ENCODE measurements at regions not wholly inside any gene's neighbourhood (a gene's known extent, or its start where the extent isn't known, plus 50 kb on each side); places are given as distances from the start of the nearest gene placed in this dataset.

DNA sequence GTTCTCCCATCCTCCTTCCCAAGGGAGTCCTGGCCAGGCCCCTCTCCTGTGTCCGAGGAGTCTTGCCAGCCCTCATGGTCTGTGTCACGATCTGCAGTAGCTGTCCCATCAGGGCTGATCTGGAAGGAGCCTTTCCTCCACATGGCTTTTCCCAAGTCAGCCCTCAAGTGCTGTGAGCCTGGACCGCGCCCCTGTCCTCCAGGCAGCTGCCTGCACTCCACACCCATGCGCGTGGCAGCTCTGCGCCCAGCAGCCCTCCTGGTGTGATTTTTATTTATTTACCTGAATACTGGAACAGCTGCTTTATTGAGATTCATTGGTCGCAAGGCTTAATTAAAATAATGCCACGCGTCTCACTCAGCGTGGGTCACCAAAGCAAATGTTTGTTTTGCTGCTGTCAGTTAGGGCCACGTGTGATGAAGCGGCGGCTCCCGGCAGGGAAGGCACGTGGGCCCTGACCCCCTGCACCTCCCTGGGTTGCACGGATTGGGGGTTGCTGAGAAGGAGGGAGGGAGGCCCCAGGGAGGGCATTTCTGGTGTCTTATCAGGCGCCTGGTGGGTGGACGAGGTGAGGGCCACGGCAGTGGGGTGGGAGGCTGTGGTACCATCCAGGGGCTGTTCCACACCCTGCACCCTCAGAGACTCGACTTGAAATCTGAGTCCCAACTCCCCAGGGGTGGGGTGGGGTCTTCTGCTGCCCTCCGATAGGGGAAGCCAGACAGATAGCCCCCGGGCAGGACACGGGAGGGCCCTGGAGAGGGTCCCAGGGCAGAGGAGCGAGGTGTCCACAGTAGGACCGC, 206.3 kb upstream of the C14orf180 start (continued):
- TF ChIP-seq KLF7 (tag by site-specific recombination; IDR thresholded peaks at IDR 0.05; ENCODE audit: borderline replicate concordance) (peak; percentile 74; the same call in 1 of the 2 replicates), HOXD13 (CRISPR knock-in tag; IDR thresholded peaks at IDR 0.05; ENCODE audit: borderline replicate concordance) (no peak), KLF17 (tag by site-specific recombination; IDR thresholded peaks at IDR 0.05) (peak; percentile 91), ZNF654 (tag by site-specific recombination; IDR thresholded peaks at IDR 0.05; ENCODE audit: low read depth) (no peak), ZNF510 (tag by site-specific recombination; IDR thresholded peaks at IDR 0.05; ENCODE audit: insufficient replicate concordance) (no peak), SP7 (tag by site-specific recombination; IDR thresholded peaks at IDR 0.05) (0 out of 2 replicates have a peak, but pooled peaks have one; percentile 32), ZIC2 (tag by site-specific recombination; IDR thresholded peaks at IDR 0.05) (peak; percentile 100), ZNF341 (tag by site-specific recombination; IDR thresholded peaks at IDR 0.05; ENCODE audit: low read depth) (peak; percentile 84), ZNF645 (tag by site-specific recombination; IDR thresholded peaks at IDR 0.05) (0 out of 2 replicates have a peak, but pooled peaks have one; percentile 64)
- TF ChIP-seq, protein P1, sequence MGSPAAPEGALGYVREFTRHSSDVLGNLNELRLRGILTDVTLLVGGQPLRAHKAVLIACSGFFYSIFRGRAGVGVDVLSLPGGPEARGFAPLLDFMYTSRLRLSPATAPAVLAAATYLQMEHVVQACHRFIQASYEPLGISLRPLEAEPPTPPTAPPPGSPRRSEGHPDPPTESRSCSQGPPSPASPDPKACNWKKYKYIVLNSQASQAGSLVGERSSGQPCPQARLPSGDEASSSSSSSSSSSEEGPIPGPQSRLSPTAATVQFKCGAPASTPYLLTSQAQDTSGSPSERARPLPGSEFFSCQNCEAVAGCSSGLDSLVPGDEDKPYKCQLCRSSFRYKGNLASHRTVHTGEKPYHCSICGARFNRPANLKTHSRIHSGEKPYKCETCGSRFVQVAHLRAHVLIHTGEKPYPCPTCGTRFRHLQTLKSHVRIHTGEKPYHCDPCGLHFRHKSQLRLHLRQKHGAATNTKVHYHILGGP (tag by site-specific recombination; IDR thresholded peaks at IDR 0.05): 0 out of 2 replicates have a peak, but pooled peaks have one; percentile 39

DNA sequence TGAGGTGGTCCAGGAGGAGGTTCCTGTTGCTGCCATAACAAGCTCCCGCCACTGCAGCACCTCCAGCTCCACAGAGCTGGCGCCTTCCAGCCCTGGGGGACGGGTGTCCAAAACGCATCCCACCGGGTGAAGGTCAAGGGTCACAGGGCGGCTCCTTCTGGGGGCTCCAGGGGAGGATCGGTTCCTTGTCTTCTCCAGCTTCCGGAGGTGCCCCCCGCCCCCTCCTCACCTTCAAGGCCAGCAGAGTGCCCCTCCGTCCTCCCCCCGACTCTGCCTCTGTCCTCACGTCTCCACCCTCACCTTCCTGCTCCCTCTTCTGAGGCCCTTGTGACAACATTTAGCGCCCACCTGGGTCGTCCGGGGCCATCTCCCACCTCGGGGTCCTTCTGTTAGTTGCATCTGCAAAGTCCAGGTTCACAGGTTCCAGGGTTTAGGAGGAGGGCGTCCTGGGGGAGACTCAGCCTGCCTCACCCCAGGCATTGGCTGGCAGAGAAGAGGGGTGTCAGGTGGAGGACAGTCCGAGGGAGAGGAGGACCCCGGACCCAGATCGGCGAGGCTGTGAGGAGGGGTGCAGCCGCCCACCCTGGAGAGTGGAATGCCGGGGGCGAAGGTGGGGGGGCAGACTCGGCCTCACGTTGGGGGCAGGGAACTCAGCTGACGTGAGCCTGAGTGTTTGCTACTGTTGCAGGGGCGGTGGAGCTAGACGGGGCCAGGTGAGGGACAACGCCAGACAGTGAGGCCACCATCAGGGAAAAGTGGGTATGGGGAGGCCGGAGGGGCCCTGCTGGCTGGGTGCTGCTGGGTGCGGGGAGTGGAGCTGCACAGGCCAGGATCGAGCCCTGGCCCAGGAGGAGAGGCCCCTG, 205.5 kb upstream of the C14orf180 start:
- H3K36me3 ChIP-seq (ENCODE audit: control insufficient read depth in 2 of 2, insufficient read depth in 1 of 2, low read length in 2 of 2): no peaks in the 10 kb centered on the region
- no peaks in the 10 kb centered on the region for H3K9me3 ChIP-seq (ENCODE audit: control insufficient read depth, insufficient read depth, low read depth, low read length)
- ChIA-PET CTCF (no interaction called here), POLR2A (no interaction called here)
- H3K4me1 ChIP-seq (ENCODE audit: control insufficient read depth, insufficient read depth, low read length): no peaks in the 10 kb centered on the region
- H3K27ac ChIP-seq (ENCODE audit: extremely low read depth, low read depth, low read length): no peak overlapping the region
- TF ChIP-seq, protein P2, sequence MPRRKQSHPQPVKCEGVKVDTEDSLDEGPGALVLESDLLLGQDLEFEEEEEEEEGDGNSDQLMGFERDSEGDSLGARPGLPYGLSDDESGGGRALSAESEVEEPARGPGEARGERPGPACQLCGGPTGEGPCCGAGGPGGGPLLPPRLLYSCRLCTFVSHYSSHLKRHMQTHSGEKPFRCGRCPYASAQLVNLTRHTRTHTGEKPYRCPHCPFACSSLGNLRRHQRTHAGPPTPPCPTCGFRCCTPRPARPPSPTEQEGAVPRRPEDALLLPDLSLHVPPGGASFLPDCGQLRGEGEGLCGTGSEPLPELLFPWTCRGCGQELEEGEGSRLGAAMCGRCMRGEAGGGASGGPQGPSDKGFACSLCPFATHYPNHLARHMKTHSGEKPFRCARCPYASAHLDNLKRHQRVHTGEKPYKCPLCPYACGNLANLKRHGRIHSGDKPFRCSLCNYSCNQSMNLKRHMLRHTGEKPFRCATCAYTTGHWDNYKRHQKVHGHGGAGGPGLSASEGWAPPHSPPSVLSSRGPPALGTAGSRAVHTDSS (tag by site-specific recombination; IDR thresholded peaks at IDR 0.05): no peak
- TF ChIP-seq EGR2 (tag by site-specific recombination; IDR thresholded peaks at IDR 0.05; ENCODE audit: low read depth) (peak; percentile 62), ZNF560 (tag by site-specific recombination; IDR thresholded peaks at IDR 0.05; ENCODE audit: borderline replicate concordance) (no peak), ZBTB17 (tag by site-specific recombination; IDR thresholded peaks at IDR 0.05) (no peak), ZFHX2 (tag by site-specific recombination; conservative IDR thresholded peaks at IDR 0.05) (peak; percentile 79), ZNF596 (tag by site-specific recombination; IDR thresholded peaks at IDR 0.05) (no peak)
- no peak overlapping the region for H3K4me3 ChIP-seq (ENCODE audit: low read depth, low read length)

GRCh38 chr14:104374718-104375080, 204.9 kb upstream of the C14orf180 start:
- no peaks in the 10 kb centered on the region for H3K36me3 ChIP-seq (ENCODE audit: control insufficient read depth in 2 of 2, insufficient read depth in 1 of 2, low read length in 2 of 2)
- no peaks in the 10 kb centered on the region for H3K4me1 ChIP-seq (ENCODE audit: control insufficient read depth, insufficient read depth, low read length)
- CTCF ChIA-PET: no interaction called here
- POLR2A ChIA-PET: no interaction called here
- H3K27ac ChIP-seq (ENCODE audit: extremely low read depth, low read depth, low read length): no peak overlapping the region
- H3K9me3 ChIP-seq (ENCODE audit: control insufficient read depth, insufficient read depth, low read depth, low read length): no peaks in the 10 kb centered on the region
- no peak overlapping the region for H3K4me3 ChIP-seq (ENCODE audit: low read depth, low read length)
- TF ChIP-seq, protein P3, sequence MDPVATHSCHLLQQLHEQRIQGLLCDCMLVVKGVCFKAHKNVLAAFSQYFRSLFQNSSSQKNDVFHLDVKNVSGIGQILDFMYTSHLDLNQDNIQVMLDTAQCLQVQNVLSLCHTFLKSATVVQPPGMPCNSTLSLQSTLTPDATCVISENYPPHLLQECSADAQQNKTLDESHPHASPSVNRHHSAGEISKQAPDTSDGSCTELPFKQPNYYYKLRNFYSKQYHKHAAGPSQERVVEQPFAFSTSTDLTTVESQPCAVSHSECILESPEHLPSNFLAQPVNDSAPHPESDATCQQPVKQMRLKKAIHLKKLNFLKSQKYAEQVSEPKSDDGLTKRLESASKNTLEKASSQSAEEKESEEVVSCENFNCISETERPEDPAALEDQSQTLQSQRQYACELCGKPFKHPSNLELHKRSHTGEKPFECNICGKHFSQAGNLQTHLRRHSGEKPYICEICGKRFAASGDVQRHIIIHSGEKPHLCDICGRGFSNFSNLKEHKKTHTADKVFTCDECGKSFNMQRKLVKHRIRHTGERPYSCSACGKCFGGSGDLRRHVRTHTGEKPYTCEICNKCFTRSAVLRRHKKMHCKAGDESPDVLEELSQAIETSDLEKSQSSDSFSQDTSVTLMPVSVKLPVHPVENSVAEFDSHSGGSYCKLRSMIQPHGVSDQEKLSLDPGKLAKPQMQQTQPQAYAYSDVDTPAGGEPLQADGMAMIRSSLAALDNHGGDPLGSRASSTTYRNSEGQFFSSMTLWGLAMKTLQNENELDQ (tag by site-specific recombination; IDR thresholded peaks at IDR 0.05; ENCODE audit: low read depth): no peak
- no peak for TF ChIP-seq ZBTB20 (tag by site-specific recombination; IDR thresholded peaks at IDR 0.05)
- TF ChIP-seq, protein P4, sequence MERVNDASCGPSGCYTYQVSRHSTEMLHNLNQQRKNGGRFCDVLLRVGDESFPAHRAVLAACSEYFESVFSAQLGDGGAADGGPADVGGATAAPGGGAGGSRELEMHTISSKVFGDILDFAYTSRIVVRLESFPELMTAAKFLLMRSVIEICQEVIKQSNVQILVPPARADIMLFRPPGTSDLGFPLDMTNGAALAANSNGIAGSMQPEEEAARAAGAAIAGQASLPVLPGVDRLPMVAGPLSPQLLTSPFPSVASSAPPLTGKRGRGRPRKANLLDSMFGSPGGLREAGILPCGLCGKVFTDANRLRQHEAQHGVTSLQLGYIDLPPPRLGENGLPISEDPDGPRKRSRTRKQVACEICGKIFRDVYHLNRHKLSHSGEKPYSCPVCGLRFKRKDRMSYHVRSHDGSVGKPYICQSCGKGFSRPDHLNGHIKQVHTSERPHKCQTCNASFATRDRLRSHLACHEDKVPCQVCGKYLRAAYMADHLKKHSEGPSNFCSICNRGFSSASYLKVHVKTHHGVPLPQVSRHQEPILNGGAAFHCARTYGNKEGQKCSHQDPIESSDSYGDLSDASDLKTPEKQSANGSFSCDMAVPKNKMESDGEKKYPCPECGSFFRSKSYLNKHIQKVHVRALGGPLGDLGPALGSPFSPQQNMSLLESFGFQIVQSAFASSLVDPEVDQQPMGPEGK (tag by site-specific recombination; IDR thresholded peaks at IDR 0.05): no peak
- no peak for TF ChIP-seq ZNF24 (tag by site-specific recombination; IDR thresholded peaks at IDR 0.05)
- no peak for TF ChIP-seq ZNF138 (tag by site-specific recombination; IDR thresholded peaks at IDR 0.05; ENCODE audit: borderline replicate concordance)
- no peak for TF ChIP-seq FEZF1 (tag by site-specific recombination; IDR thresholded peaks at IDR 0.05)

Data from HEK293 (cell line).